ENCODE measurements at regions not wholly inside any gene's neighbourhood (a gene's known extent, or its start where the extent isn't known, plus 50 kb on each side); places are given as distances from the start of the nearest gene placed in this dataset.

- no peak for DNase-seq
Observed at GRCh38 chr15:69793781-69794451, 303.8 kb downstream of the TLE3 start.

GRCh38 chr15:69794645-69795469 is 302.9 kb downstream of the TLE3 start:
- peak; percentile 13 for DNase-seq

GRCh38 chr15:69795601-69796000 is 302.1 kb downstream of the TLE3 start:
- no peak for DNase-seq

GRCh38 chr15:69797051-69797595 is 300.6 kb downstream of the TLE3 start:
- DNase-seq, result no peak

GRCh38 chr15:69797615-69798014 is 300.1 kb downstream of the TLE3 start:
- DNase-seq, result no peak

GRCh38 chr15:69798481-69799250 is 299.1 kb downstream of the TLE3 start:
- DNase-seq, result no peak

- no peak for DNase-seq
Observed at GRCh38 chr15:69801144-69801543, 296.6 kb downstream of the TLE3 start.

- no peak for DNase-seq
Observed at GRCh38 chr15:69802432-69802831, 295.3 kb downstream of the TLE3 start.

- no peak for DNase-seq
Observed at GRCh38 chr15:69804786-69805185, 292.9 kb downstream of the TLE3 start.

- DNase-seq, result no peak
Observed at GRCh38 chr15:69805248-69805953, 292.3 kb downstream of the TLE3 start.

GRCh38 chr15:69806287-69806915 is 291.3 kb downstream of the TLE3 start:
- DNase-seq, result no peak

- no peak for DNase-seq
Observed at GRCh38 chr15:69807721-69808120, 290.0 kb downstream of the TLE3 start.

GRCh38 chr15:69808756-69809155 is 289.0 kb downstream of the TLE3 start:
- no peak for DNase-seq

GRCh38 chr15:69809421-69809820 is 288.3 kb downstream of the TLE3 start:
- no peak for DNase-seq

GRCh38 chr15:69810431-69811354 is 287.0 kb downstream of the TLE3 start:
- peak; percentile 49 for DNase-seq

GRCh38 chr15:69812861-69813261 is 284.9 kb downstream of the TLE3 start:
- DNase-seq, result no peak

GRCh38 chr15:69813881-69814280 is 283.8 kb downstream of the TLE3 start:
- DNase-seq, result no peak

- DNase-seq, result no peak
Observed at GRCh38 chr15:69814932-69815331, 282.8 kb downstream of the TLE3 start.

GRCh38 chr15:69815793-69816192 is 281.9 kb downstream of the TLE3 start:
- no peak for DNase-seq

GRCh38 chr15:69816522-69816921 is 281.2 kb downstream of the TLE3 start:
- DNase-seq, result no peak
